HepG2 (cell line): ENCODE measurements at regions not wholly inside any gene's neighbourhood (a gene's known extent, or its start where the extent isn't known, plus 50 kb on each side); places are given as distances from the start of the nearest gene placed in this dataset.

Source experiments
- AKNA ChIP-seq: sonication (generic); formaldehyde crosslinking; IDR thresholded peaks from 2 replicates; pipeline ENCODE4 v1.4.0; 2020; ENCODE audit warnings: missing genetic modification reagents, borderline replicate concordance
- FOSL1 ChIP-seq: sonication (generic); formaldehyde crosslinking; IDR thresholded peaks from 2 replicates; pipeline ENCODE4 v1.9.0; 2021; ENCODE audit warnings: missing genetic modification reagents, borderline replicate concordance
- HBP1 ChIP-seq: IDR thresholded peaks from 2 replicates; pipeline ENCODE4 v1.6.1; 2016; ENCODE audit warnings: low read depth, control low read depth
- MTA1 ChIP-seq: sonication (generic); formaldehyde crosslinking; IDR thresholded peaks from 2 replicates; pipeline ENCODE4 v1.4.0; 2020; ENCODE audit warnings: missing genetic modification reagents, mild to moderate bottlenecking, borderline replicate concordance
- MYNN ChIP-seq: sonication (generic); formaldehyde crosslinking; IDR thresholded peaks from 2 replicates; pipeline ENCODE4 v1.4.0; 2020; ENCODE audit warnings: mild to moderate bottlenecking, low read depth, missing genetic modification reagents
- RBAK ChIP-seq: sonication (generic); formaldehyde crosslinking; IDR thresholded peaks from 2 replicates; pipeline ENCODE4 v1.5.1; 2020; ENCODE audit warnings: mild to moderate bottlenecking, missing genetic modification reagents
- ZNF326 ChIP-seq: sonication (generic); formaldehyde crosslinking; IDR thresholded peaks from 2 replicates; pipeline ENCODE4 v1.4.0; 2020; ENCODE audit warnings: missing genetic modification reagents, borderline replicate concordance
- ZNF354B ChIP-seq: sonication (generic); formaldehyde crosslinking; IDR thresholded peaks from 2 replicates; pipeline ENCODE4 v1.8.0; 2022; ENCODE audit warnings: mild to moderate bottlenecking, missing genetic modification reagents
- ZNF546 ChIP-seq: sonication (generic); formaldehyde crosslinking; conservative IDR thresholded peaks from 2 replicates; pipeline ENCODE4 v1.8.1; 2023; ENCODE audit warnings: mild to moderate bottlenecking, missing genetic modification reagents
- ZNF703 ChIP-seq: sonication (generic); formaldehyde crosslinking; IDR thresholded peaks from 2 replicates; pipeline ENCODE4 v1.5.1; 2020; ENCODE audit warnings: missing genetic modification reagents, mild to moderate bottlenecking, moderate library complexity, borderline replicate concordance

- TF ChIP-seq AKNA (CRISPR knock-in tag) (no peak), ZNF546 (CRISPR knock-in tag) (no peak), ZNF354B (CRISPR knock-in tag) (no peak), HBP1 (CRISPR knock-in tag) (no peak), MYNN (CRISPR knock-in tag) (no peak), ZNF703 (CRISPR knock-in tag) (no peak), FOSL1 (CRISPR knock-in tag) (no peak), ZNF326 (no peak), RBAK (CRISPR knock-in tag) (no peak), MTA1 (CRISPR knock-in tag) (no peak)
- TF ChIP-seq, all 625 proteins: peak for 0
These were observed 502.4 kb downstream of the NLGN4X start (continued) for GRCh38 chrX:5726224-5726623.
